AG09309 (cell line): ENCODE measurements at regions not wholly inside any gene's neighbourhood (a gene's known extent, or its start where the extent isn't known, plus 50 kb on each side); places are given as distances from the start of the nearest gene placed in this dataset.
"Not testable (repeated sequence)": the region's sequence is repeated elsewhere in the genome, so short reads cannot be mapped to it uniquely, and the experiment has no call there.

Experiments used
- DNase-seq: peaks from one replicate; pipeline ENCODE4 v3.0.0-alpha.2; 2010; ENCODE audit warnings: low read depth
- H3K4me3 ChIP-seq: 2 replicates; pipeline ENCODE4 v1.5.1; 2011; ENCODE audit warnings: mild to moderate bottlenecking, low read depth, low read length, moderate library complexity; ENCODE audit not compliant: control insufficient read depth
- TF ChIP-seq, protein P1 (sequence below): IDR thresholded peaks from 2 replicates; pipeline ENCODE4 v1.5.1; 2011; ENCODE audit warnings: mild to moderate bottlenecking, low read depth, low read length, inconsistent platforms; ENCODE audit not compliant: insufficient read depth, control insufficient read depth; ENCODE audit errors: missing control alignments

- TF ChIP-seq, protein P1, sequence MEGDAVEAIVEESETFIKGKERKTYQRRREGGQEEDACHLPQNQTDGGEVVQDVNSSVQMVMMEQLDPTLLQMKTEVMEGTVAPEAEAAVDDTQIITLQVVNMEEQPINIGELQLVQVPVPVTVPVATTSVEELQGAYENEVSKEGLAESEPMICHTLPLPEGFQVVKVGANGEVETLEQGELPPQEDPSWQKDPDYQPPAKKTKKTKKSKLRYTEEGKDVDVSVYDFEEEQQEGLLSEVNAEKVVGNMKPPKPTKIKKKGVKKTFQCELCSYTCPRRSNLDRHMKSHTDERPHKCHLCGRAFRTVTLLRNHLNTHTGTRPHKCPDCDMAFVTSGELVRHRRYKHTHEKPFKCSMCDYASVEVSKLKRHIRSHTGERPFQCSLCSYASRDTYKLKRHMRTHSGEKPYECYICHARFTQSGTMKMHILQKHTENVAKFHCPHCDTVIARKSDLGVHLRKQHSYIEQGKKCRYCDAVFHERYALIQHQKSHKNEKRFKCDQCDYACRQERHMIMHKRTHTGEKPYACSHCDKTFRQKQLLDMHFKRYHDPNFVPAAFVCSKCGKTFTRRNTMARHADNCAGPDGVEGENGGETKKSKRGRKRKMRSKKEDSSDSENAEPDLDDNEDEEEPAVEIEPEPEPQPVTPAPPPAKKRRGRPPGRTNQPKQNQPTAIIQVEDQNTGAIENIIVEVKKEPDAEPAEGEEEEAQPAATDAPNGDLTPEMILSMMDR = no peak
- DNase-seq = no peak
- no peak overlapping the region for H3K4me3 ChIP-seq
Observed at GRCh38 chr11:19419021-19419750, 178.4 kb upstream of the E2F8 start.

DNA sequence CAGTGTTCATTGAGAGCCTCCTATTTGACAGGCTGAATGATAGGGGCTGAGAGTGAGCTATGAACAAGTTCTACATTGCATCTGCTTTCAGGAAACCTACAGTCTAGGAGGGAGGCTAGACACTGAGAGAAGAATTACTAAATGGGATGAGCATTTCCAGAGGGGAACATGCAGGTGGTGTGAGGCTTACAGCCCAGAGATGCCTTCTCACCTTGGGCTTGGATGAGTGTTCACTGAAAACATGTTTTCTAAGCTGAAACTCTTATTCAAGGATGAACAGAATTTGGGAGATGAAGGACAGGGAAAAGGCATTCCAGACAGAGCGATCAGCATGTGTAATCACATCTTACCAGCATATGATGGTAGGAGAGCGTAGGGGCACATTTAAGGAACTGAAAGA, 177.5 kb upstream of the E2F8 start:
- TF ChIP-seq, protein P1 = no peak
- no peak overlapping the region for H3K4me3 ChIP-seq
- DNase-seq = no peak

DNA sequence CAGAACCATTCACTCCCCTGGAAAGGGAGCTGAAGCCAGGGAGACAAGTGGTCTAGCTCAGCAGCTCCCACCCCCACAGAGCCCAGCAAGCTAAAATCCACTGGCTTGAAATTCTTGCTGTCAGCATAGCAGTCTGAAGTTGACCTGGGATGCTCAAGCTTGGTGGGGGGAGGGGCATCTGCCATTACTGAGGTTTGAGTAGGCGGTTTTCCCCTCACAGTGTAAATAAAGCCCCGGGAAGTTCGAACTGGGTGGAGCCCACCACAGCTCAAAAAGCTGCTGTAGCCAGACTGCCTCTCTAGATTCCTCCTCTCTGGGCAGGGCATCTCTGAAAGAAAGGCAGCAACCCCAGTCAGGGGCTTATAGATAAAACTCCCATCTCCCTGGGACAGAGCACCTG, 171.3 kb upstream of the E2F8 start:
- not testable (repeated sequence) for DNase-seq, H3K4me3 ChIP-seq

DNA sequence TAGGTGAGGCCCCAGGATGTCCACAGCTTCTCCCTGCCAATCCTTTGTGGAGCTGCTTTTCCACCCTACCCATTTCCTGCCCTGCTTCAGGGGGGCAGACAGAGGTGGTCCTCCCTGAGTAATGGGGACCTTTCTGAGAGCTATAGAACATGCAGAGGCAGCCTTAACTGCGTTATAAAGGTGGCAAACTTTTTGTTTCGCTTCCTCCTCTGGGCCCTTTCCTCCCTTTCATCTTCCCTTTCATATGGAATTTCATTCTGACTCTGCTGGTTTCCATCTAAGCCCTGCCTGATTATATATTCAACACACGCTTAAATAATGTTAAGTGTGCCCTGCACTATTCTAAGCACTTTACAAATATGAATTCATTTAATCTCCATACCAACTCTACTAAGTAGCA, 169.3 kb upstream of the E2F8 start:
- no peak overlapping the region for H3K4me3 ChIP-seq
- TF ChIP-seq, protein P1 = no peak
- no peak for DNase-seq

DNA sequence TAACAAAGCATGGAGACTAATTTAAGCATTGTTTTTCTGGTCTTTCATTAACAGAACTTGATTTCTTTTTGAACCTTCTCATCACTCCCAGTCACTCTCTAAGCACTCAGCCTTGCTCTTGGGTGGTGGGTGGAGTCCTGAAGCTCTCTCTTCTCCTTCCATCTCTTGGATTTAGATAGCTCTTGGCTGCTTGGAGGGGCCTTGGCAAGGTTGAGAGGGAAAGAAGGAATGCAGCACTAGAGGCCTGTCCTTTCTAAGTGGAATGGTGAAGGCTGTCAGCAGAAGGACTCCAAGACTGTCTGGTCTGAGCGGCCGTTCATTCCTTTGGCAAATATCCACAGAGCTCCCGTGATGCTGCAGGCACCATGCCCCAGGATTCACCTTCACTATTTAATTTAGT, 168.6 kb upstream of the E2F8 start:
- DNase-seq = no peak

DNA sequence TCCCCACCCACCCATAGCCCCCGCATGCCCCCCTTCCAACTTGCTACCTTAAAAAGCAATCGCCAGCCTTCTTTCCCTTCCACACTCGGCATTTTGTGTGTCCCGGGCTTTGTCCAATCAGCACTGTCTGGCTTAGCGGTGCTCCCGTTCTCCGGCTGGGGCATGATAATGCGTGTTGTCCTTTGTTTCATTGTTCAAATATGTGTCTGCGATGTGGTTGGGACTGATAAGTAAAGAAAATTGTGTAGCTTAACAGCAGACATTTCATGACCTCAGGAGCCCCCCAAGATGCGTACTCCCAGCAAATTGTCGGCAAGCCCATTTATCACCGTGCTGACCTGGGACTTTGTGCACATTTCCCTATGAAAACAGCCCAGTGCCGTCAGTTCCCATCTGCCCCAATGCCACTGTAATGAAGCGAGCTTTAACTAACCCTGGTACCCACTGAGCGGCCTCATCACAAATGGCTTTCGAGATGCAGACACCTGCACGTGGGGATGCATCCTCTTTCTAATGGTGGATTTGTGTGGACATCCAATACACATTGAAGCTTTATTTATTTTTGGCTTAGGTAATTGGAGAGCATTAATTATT, 167.0 kb upstream of the E2F8 start:
- TF ChIP-seq, protein P1 = no peak
- no peak overlapping the region for H3K4me3 ChIP-seq
- no peak for DNase-seq

More for the DNA sequence above, 168.6 kb upstream of the E2F8 start:
- H3K4me3 ChIP-seq = no peak overlapping the region
- TF ChIP-seq, protein P1 = no peak

- H3K4me3 ChIP-seq = no peak overlapping the region
- DNase-seq = no peak
- TF ChIP-seq, protein P1 = no peak
Observed at GRCh38 chr11:19405966-19406365, 165.2 kb upstream of the E2F8 start.
